Ovary (tissue), 3 donors: ENCODE measurements at regions not wholly inside any gene's neighbourhood (a gene's known extent, or its start where the extent isn't known, plus 50 kb on each side); places are given as distances from the start of the nearest gene placed in this dataset.
"Not testable (repeated sequence)": the region's sequence is repeated elsewhere in the genome, so short reads cannot be mapped to it uniquely, and the experiment has no call there.

ENCODE experiments used
- EP300 ChIP-seq: sonication (generic); formaldehyde crosslinking; IDR thresholded peaks from one replicate; pipeline ENCODE4 v1.6.1; 2017; ENCODE audit warnings: antibody characterized with exemption
- TF ChIP-seq, protein P1 (sequence below), 3 donors: fragments of 450-650 bp in 2 of 3; fragments of 200-600 bp in 1 of 3; IDR thresholded peaks; one replicate each; pipeline versions ENCODE4 v1.5.1 to v1.8.0; 2016 to 2022; ENCODE audit warnings: antibody characterized with exemption in 3 of 3, mild to moderate bottlenecking in 1 of 3
- donor health status: DM: no; HTN: no; CAD: no.

DNA sequence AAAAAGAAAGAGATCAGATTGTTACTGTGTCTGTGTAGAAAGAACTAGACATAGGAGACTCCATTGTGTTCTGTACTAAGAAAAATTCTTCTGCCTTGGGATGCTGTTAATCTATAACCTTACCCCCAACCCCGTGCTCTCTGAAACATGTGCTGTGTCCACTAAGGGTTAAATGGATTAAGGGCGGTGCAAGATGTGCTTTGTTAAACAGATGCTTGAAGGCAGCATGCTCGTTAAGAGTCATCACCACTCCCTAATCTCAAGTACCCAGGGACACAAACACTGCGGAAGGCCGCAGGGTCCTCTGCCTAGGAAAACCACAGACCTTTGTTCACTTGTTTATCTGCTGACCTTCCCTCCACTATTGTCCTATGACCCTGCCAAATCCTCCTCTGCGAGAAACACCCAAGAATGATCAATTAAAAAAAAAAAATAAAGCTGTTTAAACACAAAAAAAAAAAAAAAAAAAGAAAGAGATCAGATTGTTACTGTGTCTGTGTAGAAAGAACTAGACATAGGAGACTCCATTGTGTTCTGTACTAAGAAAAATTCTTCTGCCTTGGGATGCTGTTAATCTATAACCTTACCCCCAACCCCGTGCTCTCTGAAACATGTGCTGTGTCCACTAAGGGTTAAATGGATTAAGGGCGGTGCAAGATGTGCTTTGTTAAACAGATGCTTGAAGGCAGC is 58.6 kb downstream of the ANXA2R start:
- not testable (repeated sequence) for TF ChIP-seq EP300
- TF ChIP-seq, protein P1, sequence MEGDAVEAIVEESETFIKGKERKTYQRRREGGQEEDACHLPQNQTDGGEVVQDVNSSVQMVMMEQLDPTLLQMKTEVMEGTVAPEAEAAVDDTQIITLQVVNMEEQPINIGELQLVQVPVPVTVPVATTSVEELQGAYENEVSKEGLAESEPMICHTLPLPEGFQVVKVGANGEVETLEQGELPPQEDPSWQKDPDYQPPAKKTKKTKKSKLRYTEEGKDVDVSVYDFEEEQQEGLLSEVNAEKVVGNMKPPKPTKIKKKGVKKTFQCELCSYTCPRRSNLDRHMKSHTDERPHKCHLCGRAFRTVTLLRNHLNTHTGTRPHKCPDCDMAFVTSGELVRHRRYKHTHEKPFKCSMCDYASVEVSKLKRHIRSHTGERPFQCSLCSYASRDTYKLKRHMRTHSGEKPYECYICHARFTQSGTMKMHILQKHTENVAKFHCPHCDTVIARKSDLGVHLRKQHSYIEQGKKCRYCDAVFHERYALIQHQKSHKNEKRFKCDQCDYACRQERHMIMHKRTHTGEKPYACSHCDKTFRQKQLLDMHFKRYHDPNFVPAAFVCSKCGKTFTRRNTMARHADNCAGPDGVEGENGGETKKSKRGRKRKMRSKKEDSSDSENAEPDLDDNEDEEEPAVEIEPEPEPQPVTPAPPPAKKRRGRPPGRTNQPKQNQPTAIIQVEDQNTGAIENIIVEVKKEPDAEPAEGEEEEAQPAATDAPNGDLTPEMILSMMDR (IDR thresholded peaks at IDR 0.05) = not testable (repeated sequence)
